ENCODE measurements at regions not wholly inside any gene's neighbourhood (a gene's known extent, or its start where the extent isn't known, plus 50 kb on each side); places are given as distances from the start of the nearest gene placed in this dataset.

- H4K20me1 ChIP-seq (replicated peaks in 1 of 2; ENCODE audit: control insufficient read depth in 1 of 2, insufficient read depth in 2 of 2, low read length in 2 of 2) = no peaks in the 10 kb centered on the region
- no peaks in the 10 kb centered on the region for H3K27me3 ChIP-seq (replicated peaks in 1 of 4; ENCODE audit: control insufficient read depth in 3 of 4, extremely low read depth in 1 of 4, insufficient read depth in 3 of 4, low read length in 3 of 4)
- no peak overlapping the region for H2AK5ac ChIP-seq (ENCODE audit: low read depth, low read length)
- H3K23ac ChIP-seq (ENCODE audit: insufficient read length) = no peak overlapping the region
- TF ChIP-seq JUND (IDR thresholded peaks at IDR 0.05; ENCODE audit: low read length) (no peak), SP4 (IDR thresholded peaks at IDR 0.05; ENCODE audit: low read length) (no peak), KDM4A (IDR thresholded peaks at IDR 0.05; ENCODE audit: low read depth, low read length, severe bottlenecking) (no peak), MAX (IDR thresholded peaks at IDR 0.05) (no peak), JUN (IDR thresholded peaks at IDR 0.05; ENCODE audit: low read depth, low read length) (no peak), ZNF274 (IDR thresholded peaks at IDR 0.05; ENCODE audit: borderline replicate concordance, extremely low read depth, low read length) (no peak), SIRT6 (IDR thresholded peaks at IDR 0.05; ENCODE audit: low read length) (no peak), RNF2 (IDR thresholded peaks at IDR 0.05; ENCODE audit: borderline replicate concordance, low read depth, low read length, missing control alignments, poor library complexity, severe bottlenecking) (no peak), TCF12 (IDR thresholded peaks at IDR 0.05; ENCODE audit: low read depth, low read length) (no peak), EGR1 (IDR thresholded peaks at IDR 0.05; ENCODE audit: borderline replicate concordance, low read depth, low read length) (no peak)
- no peaks in the 10 kb centered on the region for H3K79me2 ChIP-seq (ENCODE audit: control insufficient read depth in 1 of 2, insufficient read depth in 2 of 2, low read length in 2 of 2)
- H2AFZ ChIP-seq (ENCODE audit: low read length) = no peak overlapping the region
- H3K36me3 ChIP-seq (ENCODE audit: control insufficient read depth in 2 of 4, insufficient read depth in 4 of 4, low read length in 3 of 4) = no peaks in the 10 kb centered on the region
- no peak overlapping the region for H2BK12ac ChIP-seq (ENCODE audit: low read depth, low read length)
- CTCF ChIA-PET (ENCODE audit: partially characterized antibody) = interaction anchor here (1.1 kb wide), 1 partner anchor 51 kb away, joined by 3 read pairs; no protein-coding TSS in a partner anchor
- WGBS, 2 experiments (ENCODE audit: extremely low coverage in 1 of 2, insufficient coverage in 1 of 2, insufficient read length in 1 of 2, insufficient replicate concordance in 2 of 2, low coverage in 1 of 2, low lambda C conversion rate in 2 of 2, missing lambda C conversion rate in 1 of 2) = 94% methylated on average over 4 of the region's 4 CpGs; no CpG with 5 or more reads in 1 of the 2 experiments
- H3K9me3 ChIP-seq (ENCODE audit: insufficient read depth in 2 of 2, low read depth in 1 of 2, low read length in 1 of 2) = no peaks in the 10 kb centered on the region
- no peak overlapping the region for H3K9ac ChIP-seq (replicated peaks in 1 of 4; ENCODE audit: extremely low read depth in 1 of 4, low read depth in 3 of 4, low read length in 3 of 4)
- H3K14ac ChIP-seq (ENCODE audit: insufficient read length) = no peak overlapping the region
- no peak overlapping the region for H3K56ac ChIP-seq (replicated peaks; ENCODE audit: insufficient read length, low read depth, low read length)
- no peak overlapping the region for H3K4ac ChIP-seq (replicated peaks; ENCODE audit: insufficient read length, low read depth, low read length)
- no peaks in the 10 kb centered on the region for H3K23me2 ChIP-seq (ENCODE audit: low read depth, low read length)
- no peak overlapping the region for H2BK5ac ChIP-seq (ENCODE audit: low read depth, low read length)
- no peak overlapping the region for H3K4me3 ChIP-seq (ENCODE audit: extremely low read depth in 1 of 4, insufficient read depth in 2 of 4, low read depth in 3 of 4, low read length in 4 of 4)
- no peak overlapping the region for H3K27ac ChIP-seq (ENCODE audit: low read depth, low read length)
- no peak overlapping the region for H4K5ac ChIP-seq (ENCODE audit: insufficient read length, low read depth, low read length)
- no peaks in the 10 kb centered on the region for H3K79me1 ChIP-seq (ENCODE audit: low read depth, low read length)
- POLR2A ChIA-PET (ENCODE audit: partially characterized antibody) = no interaction called here
- H3K4me2 ChIP-seq (ENCODE audit: insufficient read depth in 1 of 2, low read depth in 2 of 2, low read length in 2 of 2) = no peak overlapping the region
- H2BK20ac ChIP-seq (ENCODE audit: low read length) = no peak overlapping the region
- H2BK120ac ChIP-seq (replicated peaks; ENCODE audit: low read depth, low read length) = no peak overlapping the region
- H4K8ac ChIP-seq (ENCODE audit: extremely low read depth, insufficient read depth, low read length) = no peak overlapping the region
- H4K91ac ChIP-seq (replicated peaks; ENCODE audit: insufficient read length, low read length) = no peak overlapping the region
- no peak overlapping the region for H3K18ac ChIP-seq (ENCODE audit: extremely low read depth, low read length)
- H2BK15ac ChIP-seq (ENCODE audit: low read length) = no peak overlapping the region
- no peak for FAIRE-seq
- DNase-seq (ENCODE audit: low read depth in 1 of 2, low spot score in 2 of 2) = no peak
- no peaks in the 10 kb centered on the region for H3K4me1 ChIP-seq (replicated peaks in 1 of 4; ENCODE audit: control insufficient read depth in 3 of 4, insufficient read depth in 4 of 4, low read length in 3 of 4)
Observed at GRCh38 chr2:103977241-103977640, 876.7 kb upstream of the POU3F3 start.

All from H1 (cell line).